HL-60 (cell line): ENCODE measurements at regions not wholly inside any gene's neighbourhood (a gene's known extent, or its start where the extent isn't known, plus 50 kb on each side); places are given as distances from the start of the nearest gene placed in this dataset.

Experiments
- GABPA ChIP-seq: IDR thresholded peaks from 2 replicates; pipeline ENCODE4 v1.6.1; 2012; ENCODE audit warnings: low read depth
- POLR2AphosphoS5 ChIP-seq: IDR thresholded peaks from 2 replicates; pipeline ENCODE4 v1.6.1; 2012; ENCODE audit warnings: low read depth
- SPI1 ChIP-seq: IDR thresholded peaks from 2 replicates; pipeline ENCODE4 v1.6.1; 2012; ENCODE audit warnings: low read depth, mild to moderate bottlenecking, borderline replicate concordance
- TF ChIP-seq, protein P1 (sequence below): IDR thresholded peaks from one replicate; pipeline ENCODE4 v1.5.1; 2011; ENCODE audit warnings: low read length, control low read depth, inconsistent platforms; ENCODE audit not compliant: insufficient read depth
- TF ChIP-seq, protein P2 (sequence below): IDR thresholded peaks from 2 replicates; pipeline ENCODE4 v1.6.1; 2012; ENCODE audit warnings: low read depth; ENCODE audit not compliant: insufficient replicate concordance

GRCh38 chr11:103749158-103749557 is 287.3 kb upstream of the DDI1 start:
- TF ChIP-seq, protein P1, sequence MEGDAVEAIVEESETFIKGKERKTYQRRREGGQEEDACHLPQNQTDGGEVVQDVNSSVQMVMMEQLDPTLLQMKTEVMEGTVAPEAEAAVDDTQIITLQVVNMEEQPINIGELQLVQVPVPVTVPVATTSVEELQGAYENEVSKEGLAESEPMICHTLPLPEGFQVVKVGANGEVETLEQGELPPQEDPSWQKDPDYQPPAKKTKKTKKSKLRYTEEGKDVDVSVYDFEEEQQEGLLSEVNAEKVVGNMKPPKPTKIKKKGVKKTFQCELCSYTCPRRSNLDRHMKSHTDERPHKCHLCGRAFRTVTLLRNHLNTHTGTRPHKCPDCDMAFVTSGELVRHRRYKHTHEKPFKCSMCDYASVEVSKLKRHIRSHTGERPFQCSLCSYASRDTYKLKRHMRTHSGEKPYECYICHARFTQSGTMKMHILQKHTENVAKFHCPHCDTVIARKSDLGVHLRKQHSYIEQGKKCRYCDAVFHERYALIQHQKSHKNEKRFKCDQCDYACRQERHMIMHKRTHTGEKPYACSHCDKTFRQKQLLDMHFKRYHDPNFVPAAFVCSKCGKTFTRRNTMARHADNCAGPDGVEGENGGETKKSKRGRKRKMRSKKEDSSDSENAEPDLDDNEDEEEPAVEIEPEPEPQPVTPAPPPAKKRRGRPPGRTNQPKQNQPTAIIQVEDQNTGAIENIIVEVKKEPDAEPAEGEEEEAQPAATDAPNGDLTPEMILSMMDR: no peak
- TF ChIP-seq, protein P2, sequence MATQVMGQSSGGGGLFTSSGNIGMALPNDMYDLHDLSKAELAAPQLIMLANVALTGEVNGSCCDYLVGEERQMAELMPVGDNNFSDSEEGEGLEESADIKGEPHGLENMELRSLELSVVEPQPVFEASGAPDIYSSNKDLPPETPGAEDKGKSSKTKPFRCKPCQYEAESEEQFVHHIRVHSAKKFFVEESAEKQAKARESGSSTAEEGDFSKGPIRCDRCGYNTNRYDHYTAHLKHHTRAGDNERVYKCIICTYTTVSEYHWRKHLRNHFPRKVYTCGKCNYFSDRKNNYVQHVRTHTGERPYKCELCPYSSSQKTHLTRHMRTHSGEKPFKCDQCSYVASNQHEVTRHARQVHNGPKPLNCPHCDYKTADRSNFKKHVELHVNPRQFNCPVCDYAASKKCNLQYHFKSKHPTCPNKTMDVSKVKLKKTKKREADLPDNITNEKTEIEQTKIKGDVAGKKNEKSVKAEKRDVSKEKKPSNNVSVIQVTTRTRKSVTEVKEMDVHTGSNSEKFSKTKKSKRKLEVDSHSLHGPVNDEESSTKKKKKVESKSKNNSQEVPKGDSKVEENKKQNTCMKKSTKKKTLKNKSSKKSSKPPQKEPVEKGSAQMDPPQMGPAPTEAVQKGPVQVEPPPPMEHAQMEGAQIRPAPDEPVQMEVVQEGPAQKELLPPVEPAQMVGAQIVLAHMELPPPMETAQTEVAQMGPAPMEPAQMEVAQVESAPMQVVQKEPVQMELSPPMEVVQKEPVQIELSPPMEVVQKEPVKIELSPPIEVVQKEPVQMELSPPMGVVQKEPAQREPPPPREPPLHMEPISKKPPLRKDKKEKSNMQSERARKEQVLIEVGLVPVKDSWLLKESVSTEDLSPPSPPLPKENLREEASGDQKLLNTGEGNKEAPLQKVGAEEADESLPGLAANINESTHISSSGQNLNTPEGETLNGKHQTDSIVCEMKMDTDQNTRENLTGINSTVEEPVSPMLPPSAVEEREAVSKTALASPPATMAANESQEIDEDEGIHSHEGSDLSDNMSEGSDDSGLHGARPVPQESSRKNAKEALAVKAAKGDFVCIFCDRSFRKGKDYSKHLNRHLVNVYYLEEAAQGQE: no peak
- no peak for TF ChIP-seq POLR2AphosphoS5
- TF ChIP-seq GABPA: no peak
- TF ChIP-seq SPI1: no peak
